Left lung (tissue), 4 donors: ENCODE measurements at regions not wholly inside any gene's neighbourhood (a gene's known extent, or its start where the extent isn't known, plus 50 kb on each side); places are given as distances from the start of the nearest gene placed in this dataset.

ENCODE experiments used
- ATAC-seq: fragments of 200-7000 bp; cut with Tn5 transposase; one replicate; pipeline ENCODE4 v1.9.1; 2020; ENCODE audit warnings: moderate library complexity
- DNase-seq, 4 donors: peaks; one replicate each; pipeline ENCODE4 v3.0.0-alpha.2; 2013 to 2020
- H3K27ac ChIP-seq, 2 donors: fragments of 200-600 bp; sonication (generic) in 1 of 2; one replicate each; pipeline versions ENCODE4 v1.5.0 to v1.8.0; 2020 to 2021
- H3K27me3 ChIP-seq, 2 donors: fragments of 200-600 bp; sonication (generic) in 1 of 2; one replicate each; pipeline versions ENCODE4 v1.5.0 to v1.8.0; 2020 to 2021
- H3K36me3 ChIP-seq, 2 donors: fragments of 200-600 bp; sonication (generic) in 1 of 2; one replicate each; pipeline versions ENCODE4 v1.5.0 to v1.8.0; 2020 to 2021
- H3K4me1 ChIP-seq, 2 donors: fragments of 200-600 bp; one replicate each; pipeline ENCODE4 v1.8.0; 2021
- H3K4me3 ChIP-seq, 2 donors: fragments of 200-600 bp; sonication (generic) in 1 of 2; one replicate each; pipeline versions ENCODE4 v1.5.0 to v1.8.0; 2020 to 2021; ENCODE audit warnings: mild to moderate bottlenecking in 1 of 2
- H3K9me3 ChIP-seq, 2 donors: fragments of 200-600 bp; sonication (generic) in 1 of 2; one replicate each; pipeline versions ENCODE4 v1.5.0 to v1.8.0; 2020 to 2021
- intact Hi-C, 2 donors: fragments of 100-400 bp; cut with DNase I; formaldehyde crosslinking; loops; one replicate each; pipeline versions ENCODE4 v1.11.2 to v1.14.2; 2022
- TF ChIP-seq, protein P1 (sequence below), 2 donors: fragments of 200-600 bp; sonication (generic) in 1 of 2; IDR thresholded peaks; one replicate each; pipeline versions ENCODE4 v1.5.0 to v1.8.0; 2021; ENCODE audit warnings: antibody characterized with exemption in 2 of 2
- donor health status: DM: no; HTN: yes; CAD: no.
- donor health status: DM: no; HTN: no; CAD: no.

DNA sequence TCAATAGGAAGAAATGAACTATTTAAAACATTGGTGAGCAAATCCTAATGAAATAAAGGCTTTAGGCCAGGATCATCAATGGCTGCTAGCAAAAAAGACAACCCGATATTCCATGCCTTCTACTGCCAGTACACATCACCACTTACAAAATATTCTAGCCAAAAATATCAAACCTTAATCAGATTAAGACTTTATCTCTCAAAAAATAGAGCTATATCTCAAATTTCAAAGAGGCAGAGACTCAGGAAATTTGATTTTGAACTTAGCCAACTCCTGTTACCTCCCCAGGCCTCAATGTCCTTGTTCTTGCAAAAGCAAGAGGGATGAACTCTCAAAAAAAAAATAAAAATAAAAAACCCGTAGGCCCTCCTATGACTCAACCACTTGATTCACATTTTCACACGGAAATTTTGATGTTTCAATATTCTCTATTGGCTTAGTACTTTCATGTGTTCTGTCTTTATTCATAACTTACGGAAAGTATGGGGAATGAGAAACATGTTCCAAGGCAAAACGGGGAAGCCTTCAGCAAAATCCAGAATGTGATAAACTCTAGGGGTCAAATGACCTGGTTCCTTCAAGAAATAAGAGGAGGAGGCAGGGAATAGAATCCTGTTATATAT is 273.3 kb upstream of the ZPLD1 start:
- no peaks in the 10 kb centered on the region for H3K9me3 ChIP-seq
- DNase-seq = no peak
- peaks cover 4 to 14% of the 10 kb centered on the region in 2 donors for H3K4me1 ChIP-seq
- no peak for ATAC-seq
- H3K4me3 ChIP-seq = no peak overlapping the region
- no peaks in the 10 kb centered on the region for H3K36me3 ChIP-seq
- TF ChIP-seq, protein P1, sequence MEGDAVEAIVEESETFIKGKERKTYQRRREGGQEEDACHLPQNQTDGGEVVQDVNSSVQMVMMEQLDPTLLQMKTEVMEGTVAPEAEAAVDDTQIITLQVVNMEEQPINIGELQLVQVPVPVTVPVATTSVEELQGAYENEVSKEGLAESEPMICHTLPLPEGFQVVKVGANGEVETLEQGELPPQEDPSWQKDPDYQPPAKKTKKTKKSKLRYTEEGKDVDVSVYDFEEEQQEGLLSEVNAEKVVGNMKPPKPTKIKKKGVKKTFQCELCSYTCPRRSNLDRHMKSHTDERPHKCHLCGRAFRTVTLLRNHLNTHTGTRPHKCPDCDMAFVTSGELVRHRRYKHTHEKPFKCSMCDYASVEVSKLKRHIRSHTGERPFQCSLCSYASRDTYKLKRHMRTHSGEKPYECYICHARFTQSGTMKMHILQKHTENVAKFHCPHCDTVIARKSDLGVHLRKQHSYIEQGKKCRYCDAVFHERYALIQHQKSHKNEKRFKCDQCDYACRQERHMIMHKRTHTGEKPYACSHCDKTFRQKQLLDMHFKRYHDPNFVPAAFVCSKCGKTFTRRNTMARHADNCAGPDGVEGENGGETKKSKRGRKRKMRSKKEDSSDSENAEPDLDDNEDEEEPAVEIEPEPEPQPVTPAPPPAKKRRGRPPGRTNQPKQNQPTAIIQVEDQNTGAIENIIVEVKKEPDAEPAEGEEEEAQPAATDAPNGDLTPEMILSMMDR (IDR thresholded peaks at IDR 0.05) = no peak
- no peak overlapping the region for H3K27ac ChIP-seq
- no peaks in the 10 kb centered on the region for H3K27me3 ChIP-seq
- intact Hi-C loops = no loop called here

GRCh38 chr3:102162251-102162650 is 272.6 kb upstream of the ZPLD1 start:
- H3K27ac ChIP-seq = peak overlapping the region in 1 of 2 donors; percentile 42
- H3K4me1 ChIP-seq = peaks cover 4 to 14% of the 10 kb centered on the region in 2 donors
- TF ChIP-seq, protein P1 (IDR thresholded peaks at IDR 0.05) = no peak
- no peaks in the 10 kb centered on the region for H3K9me3 ChIP-seq
- intact Hi-C loops = no loop called here
- no peaks in the 10 kb centered on the region for H3K36me3 ChIP-seq
- ATAC-seq (no peak), DNase-seq (no peak)
- H3K4me3 ChIP-seq = no peak overlapping the region
- no peaks in the 10 kb centered on the region for H3K27me3 ChIP-seq

DNA sequence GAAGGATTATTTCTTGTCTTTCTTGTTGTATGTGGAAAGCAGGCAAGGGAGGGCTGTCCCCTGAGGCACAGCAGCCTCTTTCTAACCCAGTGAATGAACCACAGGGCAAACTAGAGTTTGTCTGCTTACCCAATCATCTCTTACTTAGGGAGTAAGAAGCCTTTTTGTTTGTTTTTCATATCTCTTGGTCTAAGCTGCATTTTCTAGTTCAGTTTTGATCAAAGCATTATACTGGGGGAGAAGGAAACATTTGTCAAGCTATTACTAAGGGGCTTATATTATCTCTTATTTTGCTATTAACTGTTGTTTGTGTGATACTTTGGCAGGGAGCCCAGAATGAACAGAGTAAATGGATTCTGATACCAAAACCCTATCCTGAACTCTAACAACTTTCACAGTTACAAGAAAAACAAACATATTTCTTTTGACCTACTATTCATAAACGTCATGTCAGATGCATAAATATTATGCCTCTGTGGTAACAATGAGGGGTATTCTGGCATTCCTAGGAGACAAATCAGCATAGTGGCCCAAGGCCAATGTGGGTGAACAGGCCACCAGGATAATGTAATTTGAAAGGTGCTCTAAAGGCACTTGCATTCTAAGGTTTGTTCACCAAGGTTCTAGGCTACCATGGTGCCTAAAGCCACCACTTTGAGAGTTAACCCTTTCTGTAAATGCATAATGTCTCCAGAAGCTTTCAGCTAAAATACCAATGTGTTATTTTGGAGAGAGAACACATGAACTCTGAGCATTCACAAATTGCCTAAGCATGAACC is 271.6 kb upstream of the ZPLD1 start:
- H3K36me3 ChIP-seq = no peaks in the 10 kb centered on the region
- no peaks in the 10 kb centered on the region for H3K27me3 ChIP-seq
- H3K9me3 ChIP-seq = no peaks in the 10 kb centered on the region
- peak overlapping the region in 1 of 2 donors; percentile 42 for H3K27ac ChIP-seq
- DNase-seq = peak in 2 of 4 donors; percentile 49 to 64
- TF ChIP-seq, protein P1 (IDR thresholded peaks at IDR 0.05) = no peak
- H3K4me3 ChIP-seq = no peak overlapping the region
- intact Hi-C loops = no loop called here
- peak; percentile 92 for ATAC-seq
- H3K4me1 ChIP-seq = peaks cover 4 to 14% of the 10 kb centered on the region in 2 donors

GRCh38 chr3:102163818-102164154 is 271.0 kb upstream of the ZPLD1 start:
- Histone ChIP-seq H3K27me3 (no peaks in the 10 kb centered on the region), H3K9me3 (no peaks in the 10 kb centered on the region), H3K4me3 (no peak overlapping the region), H3K4me1 (peaks cover 4 to 14% of the 10 kb centered on the region in 2 donors), H3K36me3 (no peaks in the 10 kb centered on the region), H3K27ac (peak overlapping the region in 1 of 2 donors; percentile 42)
- DNase-seq = no peak
- peak; percentile 55 for ATAC-seq
- TF ChIP-seq, protein P1 (IDR thresholded peaks at IDR 0.05) = no peak
- intact Hi-C loops = no loop called here

- TF ChIP-seq, protein P1 (IDR thresholded peaks at IDR 0.05) = no peak
- DNase-seq (no peak), ATAC-seq (no peak)
- no peaks in the 10 kb centered on the region for H3K9me3 ChIP-seq
- intact Hi-C loops = no loop called here
- peaks cover 4 to 14% of the 10 kb centered on the region in 2 donors for H3K4me1 ChIP-seq
- no peak overlapping the region for H3K4me3 ChIP-seq
- no peaks in the 10 kb centered on the region for H3K27me3 ChIP-seq
- no peak overlapping the region for H3K27ac ChIP-seq
- H3K36me3 ChIP-seq = no peaks in the 10 kb centered on the region
Measured at GRCh38 chr3:102165367-102165766, 269.4 kb upstream of the ZPLD1 start.
